ENCODE measurements at regions not wholly inside any gene's neighbourhood (a gene's known extent, or its start where the extent isn't known, plus 50 kb on each side); places are given as distances from the start of the nearest gene placed in this dataset.
A peak's percentile ranks its signal among the peaks of the same experiment; 100 is the strongest.

DNA sequence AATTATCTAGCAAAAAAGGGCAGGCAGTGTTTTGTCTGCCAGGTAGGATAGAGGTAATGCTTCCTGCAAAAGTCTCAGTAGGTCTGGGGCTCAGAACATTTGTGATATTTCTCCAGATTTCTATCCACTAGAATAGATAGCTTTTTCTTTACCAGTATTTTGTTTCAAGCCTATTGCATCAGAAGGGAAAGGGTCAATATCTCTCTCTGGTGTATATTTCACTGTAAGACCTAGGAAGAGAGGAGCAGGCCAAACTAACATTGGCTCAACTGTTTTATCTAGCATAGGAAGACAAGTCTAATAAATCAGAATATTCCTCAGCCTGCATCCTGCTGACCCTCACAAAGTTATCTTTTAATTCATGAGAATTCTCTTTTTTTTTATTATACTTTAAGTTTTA, 106.7 kb upstream of the DAAM1 start:
- DNase-seq = no peak

DNA sequence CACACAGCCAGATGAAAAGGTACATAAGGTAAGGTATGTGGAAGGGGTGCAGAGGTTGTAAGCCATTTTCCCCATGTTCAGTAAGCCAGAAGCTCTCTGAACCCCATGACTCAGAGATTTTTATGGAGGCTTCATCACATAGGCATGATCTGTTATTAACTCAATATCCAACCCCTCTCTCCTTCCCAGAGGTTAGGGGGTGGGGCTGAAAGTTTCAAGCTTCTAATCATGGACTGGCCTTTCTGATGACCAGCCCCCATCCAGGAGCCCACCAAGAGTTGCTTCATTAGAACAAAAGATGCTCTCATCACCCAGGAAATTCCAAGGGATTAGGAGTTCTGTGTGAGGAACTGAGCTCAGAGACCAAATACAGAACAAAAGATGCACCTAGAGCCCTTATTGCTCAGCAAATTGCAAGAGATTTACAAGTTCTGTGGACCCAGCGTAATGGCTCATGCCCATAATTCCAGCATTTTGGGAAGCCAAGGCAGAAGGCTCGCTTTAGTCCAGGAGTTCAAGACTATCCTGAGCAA, 103.2 kb upstream of the DAAM1 start:
- no peak for DNase-seq

DNA sequence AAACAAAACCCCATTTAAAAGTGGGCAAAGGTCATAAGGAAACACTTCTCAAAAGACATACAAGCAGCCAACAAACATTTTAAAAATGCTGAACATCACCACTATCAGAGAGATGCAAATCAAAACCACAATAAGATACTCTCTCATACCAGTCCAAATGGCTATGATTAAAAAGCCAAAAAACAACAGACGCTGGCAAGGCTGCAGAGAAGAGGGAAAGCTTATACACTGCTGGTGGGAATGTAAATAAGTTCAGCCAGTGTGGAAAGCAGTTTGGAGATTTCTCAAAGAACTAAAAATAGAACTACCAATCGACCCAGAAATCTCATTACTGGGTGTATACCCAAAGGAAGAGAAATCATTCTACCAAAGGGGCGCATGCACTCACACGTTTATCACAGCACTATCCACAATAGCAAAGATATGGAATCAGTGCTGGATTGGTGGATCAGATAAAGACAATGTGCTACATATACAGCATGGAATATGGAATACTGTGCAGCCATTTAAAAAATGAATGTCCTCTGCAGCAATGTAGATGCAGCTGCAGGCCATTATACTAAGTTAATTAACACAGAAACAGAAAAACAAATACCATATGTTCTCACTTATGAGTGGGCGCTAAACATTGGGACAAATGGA, 102.1 kb upstream of the DAAM1 start:
- DNase-seq = no peak

DNA sequence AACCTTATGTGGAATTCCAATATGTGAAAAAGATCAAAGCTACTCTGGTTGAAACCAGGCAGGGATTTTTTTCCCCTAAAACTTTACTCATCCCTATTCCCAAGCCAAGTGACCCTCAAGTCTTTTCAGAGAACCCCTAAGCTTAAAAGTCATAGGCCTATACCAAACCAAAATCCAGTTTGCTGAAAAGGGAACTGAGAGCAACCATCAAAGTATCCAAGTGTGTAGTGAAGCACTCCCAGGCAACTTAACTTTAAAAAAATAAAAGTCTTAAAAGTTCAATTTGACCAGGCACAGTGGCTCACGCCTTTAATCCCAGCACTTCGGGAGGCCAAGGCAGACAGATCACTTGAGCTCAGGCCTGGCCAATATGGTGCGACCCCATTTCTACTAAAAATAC, 101.2 kb upstream of the DAAM1 start:
- no peak for DNase-seq

DNA sequence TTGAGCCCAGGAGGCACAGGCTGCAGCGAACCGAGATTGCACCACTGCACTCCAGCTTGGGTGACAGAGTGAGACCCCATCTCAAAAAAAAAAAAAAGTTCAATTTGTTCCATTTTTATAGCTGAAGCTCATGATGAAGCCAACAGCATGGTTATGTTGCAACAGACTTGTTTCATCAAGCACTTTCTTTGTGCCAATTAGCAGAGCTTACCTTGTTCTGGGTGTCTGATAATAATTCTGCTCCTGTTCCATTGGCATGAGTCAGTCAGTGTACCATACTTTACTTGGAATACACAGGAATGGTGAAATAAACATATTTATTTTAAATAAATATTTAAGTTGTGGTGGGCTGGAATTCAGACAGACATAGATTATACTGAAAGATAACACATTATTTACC, 100.8 kb upstream of the DAAM1 start:
- DNase-seq = no peak

DNA sequence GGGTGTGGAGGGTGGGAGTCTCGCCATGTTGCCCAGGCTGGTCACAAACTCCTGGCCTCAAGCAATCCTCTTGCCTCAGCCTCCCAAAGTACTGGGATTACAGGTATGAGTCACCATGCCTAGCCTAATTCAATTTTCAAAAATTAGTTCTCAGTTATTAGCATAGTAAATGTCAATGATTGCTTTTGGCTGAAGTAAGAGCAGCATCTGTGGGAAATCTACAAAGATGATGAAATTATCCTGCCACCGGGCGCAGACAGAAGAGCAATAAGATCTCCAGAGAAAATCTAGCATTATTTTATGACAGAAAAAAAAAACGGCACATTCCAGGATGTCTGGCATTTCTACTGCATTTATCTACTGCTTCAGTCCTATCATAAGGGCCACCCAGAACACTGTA, 97.9 kb upstream of the DAAM1 start:
- DNase-seq = no peak

DNA sequence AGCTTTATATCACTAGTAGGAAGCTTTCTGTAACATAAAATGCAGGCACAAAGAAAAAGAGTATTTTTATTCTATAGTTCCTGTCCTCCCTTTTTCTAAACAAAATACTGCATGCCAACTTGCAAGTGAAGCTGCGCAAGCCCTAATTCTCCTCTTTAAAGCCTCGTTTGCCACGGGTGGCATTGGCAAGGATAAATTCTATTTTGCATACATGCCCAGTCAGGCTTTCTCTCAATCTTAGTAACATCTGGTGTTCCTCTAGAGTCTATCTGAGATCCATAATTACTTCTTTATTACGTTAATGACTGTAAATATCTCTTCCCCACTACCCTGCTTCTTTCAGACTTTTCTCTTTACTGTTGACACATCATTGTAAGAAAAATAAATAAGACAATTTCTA, 97.1 kb upstream of the DAAM1 start:
- DNase-seq = no peak

DNA sequence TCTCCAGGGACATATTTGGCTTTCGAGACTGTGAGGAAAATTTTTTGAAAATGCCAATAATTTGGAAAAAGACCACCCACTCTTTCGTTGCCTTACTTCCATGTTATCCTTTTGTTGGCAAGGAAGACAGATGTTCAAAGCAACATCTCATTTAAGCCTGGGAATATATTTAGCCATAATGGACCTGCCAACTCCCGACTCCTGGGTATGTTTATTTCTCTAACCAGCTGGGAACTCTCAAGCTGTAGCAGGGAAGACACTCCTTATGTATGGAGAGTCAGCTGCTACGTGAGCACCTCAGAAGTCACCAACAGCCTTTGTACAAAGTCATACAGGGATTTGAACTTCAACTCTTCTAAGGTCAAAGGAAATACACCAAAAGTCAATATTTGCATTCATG, 96.5 kb upstream of the DAAM1 start:
- no peak for DNase-seq

DNA sequence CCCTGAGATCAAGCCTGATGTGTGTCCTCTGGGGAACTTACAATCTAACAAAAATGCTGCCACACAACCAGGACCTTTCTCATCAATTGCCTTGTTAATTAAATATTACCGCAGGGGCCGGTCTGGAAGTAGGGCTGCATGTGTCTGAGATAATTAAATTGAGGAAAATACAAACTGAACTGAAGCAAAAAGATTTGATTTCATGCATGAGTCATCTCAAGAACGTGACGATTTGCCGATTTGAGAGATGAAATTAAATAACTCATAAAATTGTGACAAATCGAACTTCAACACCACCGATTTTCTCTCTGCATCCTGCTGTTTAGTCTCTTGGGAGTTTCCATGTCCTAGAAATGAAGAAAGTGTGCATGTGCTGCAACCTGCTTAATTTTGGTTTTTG, 94.6 kb upstream of the DAAM1 start:
- DNase-seq = no peak

DNA sequence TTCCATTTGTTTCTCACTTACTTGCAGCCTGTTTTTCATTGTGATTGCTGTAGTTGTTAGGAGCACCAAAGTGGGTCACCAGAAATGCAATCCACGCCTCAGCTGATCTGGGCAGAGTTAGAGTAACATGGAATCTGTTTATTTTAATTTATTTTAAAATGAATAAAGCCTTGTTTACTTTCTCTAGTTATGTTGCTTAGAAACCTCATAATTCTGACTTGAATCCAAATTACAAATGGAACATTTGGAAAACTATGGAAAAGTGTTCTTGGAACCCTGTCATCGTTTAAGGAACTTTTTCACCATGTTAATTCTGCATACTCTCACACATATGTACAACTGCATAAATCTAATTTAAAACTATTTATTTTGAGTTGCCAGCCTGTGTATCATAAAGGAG, 92.2 kb upstream of the DAAM1 start:
- no peak for DNase-seq

DNA sequence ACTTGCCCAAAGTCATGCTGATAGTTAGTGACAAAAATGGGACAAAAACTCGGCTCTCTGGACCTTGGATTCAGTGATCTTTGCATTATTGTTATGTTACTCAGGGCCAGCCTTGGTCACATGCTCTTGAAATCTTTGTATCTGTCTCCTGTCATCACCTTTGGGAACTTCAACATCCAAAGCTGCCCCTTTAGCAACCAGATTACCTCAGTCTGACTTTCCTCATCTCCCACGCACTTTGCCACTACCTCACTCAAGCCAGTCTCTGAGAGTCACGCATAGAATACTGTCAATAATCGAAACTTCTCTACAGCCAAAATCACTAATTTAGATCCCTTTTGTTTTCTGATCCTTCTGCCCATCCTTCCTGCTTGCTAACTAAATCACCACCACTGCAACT, 90.8 kb upstream of the DAAM1 start:
- no peak for DNase-seq

DNA sequence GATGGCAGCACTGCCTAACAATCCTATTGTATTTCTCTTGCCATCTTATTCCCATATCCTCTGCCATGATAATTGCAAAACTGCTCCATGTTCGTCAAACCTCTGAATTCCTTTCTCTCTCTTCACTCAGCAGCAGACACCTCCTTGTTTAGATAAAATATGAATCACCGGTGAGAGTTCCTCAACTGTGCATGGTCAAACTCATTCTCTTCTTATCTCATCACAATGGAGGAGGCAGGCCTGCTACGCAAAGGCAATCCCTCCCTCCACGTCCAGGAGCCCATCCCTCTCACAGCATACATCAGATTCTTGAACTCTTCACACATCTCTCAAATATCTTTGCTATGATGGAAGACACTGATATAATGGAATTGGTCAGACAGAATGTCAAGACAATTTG, 90.1 kb upstream of the DAAM1 start:
- no peak for DNase-seq

DNA sequence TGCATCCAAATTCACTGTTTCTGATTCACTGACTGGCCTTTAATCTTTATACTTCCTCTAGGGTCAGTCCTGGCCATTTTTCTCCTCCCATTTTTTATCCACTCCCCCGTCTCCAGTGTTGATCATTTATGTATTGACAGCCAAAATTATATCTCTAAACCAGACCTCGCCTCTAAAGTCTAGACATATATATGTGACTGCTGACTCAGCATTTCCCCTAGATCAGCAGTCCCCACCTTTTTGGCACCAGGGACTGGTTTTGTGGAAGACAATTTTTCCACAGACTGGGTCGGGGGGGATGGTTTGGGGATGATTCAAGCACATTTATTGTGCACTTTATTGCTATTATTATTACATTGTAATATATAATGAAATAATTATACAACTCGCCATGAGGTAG, 88.3 kb upstream of the DAAM1 start:
- DNase-seq = no peak

DNA sequence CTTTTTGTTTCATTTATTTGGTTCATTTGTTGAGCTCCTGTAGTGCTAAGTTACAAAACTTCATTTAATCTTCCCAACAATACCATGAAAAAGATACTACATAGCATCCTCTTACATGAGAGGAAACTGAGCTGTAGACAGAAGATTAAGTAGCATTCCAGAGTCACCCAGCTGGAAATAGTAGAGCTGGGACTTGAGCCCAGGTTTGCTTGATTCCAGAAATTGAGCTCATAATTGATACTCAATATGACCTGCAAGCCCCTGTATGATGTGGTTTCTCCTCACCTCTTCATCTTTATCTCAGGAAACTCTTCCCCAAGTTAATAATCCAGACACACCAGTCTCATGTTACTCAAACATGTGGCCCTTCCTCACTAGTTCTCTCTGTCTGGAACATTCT, 87.0 kb upstream of the DAAM1 start:
- no peak for DNase-seq

DNA sequence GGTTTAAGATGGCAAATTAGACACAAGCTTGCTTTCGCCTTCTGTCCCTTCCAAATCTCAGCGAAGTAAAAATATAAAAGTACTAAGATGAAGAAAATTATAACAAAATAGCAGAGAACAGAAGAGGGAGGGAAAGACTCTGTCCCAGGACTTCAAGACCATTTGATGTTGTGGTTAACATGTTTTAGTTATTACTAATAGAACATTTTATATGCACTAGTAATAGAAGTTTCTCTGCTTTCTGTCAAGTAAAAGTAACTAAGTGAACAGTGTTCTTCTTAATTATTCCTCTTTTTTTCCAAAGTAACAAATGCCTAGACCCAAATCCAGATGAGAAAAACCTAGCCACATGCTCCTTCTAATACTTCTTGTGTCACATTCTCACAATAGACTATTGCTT, 85.1 kb upstream of the DAAM1 start:
- no peak for DNase-seq

DNA sequence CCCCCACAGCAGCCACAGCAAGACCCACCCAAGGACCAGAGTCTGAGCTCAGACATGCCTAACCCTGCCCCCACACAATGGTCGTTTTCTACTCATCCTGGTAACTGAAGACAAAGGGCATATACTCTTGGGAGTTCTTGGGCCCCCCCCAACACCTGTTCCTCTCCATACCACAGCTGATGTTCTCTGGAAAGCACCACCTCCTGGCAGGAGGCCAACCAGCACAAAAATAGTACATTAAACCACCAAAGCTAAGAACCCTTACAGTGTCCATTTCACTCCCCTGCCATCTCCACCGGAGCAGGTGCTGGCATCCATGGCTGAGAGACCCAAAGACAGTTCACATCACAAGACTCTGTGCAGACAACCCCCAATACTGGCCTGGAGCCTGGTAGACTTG, 80.6 kb upstream of the DAAM1 start:
- DNase-seq = no peak

DNA sequence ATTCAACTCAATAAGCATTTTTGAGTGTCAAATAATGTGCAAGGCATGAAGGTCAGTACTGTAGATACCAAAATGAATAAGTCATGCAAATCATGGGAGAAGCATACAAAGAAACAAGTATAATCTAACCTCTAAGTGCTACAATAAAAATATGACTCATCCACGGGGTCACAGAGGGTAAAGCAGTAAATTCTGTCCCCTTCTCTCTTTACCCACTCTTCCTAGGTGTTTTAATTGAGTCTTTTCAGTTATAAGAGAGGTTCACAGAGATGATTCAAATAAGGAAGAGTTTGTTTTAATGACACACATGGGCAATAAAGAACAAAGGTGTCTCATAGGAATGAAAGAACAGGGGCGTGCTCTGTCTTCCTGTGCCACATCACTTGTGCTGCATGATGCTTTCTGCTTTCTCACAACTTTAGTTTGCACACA, 71.5 kb upstream of the DAAM1 start:
- DNase-seq = no peak

DNA sequence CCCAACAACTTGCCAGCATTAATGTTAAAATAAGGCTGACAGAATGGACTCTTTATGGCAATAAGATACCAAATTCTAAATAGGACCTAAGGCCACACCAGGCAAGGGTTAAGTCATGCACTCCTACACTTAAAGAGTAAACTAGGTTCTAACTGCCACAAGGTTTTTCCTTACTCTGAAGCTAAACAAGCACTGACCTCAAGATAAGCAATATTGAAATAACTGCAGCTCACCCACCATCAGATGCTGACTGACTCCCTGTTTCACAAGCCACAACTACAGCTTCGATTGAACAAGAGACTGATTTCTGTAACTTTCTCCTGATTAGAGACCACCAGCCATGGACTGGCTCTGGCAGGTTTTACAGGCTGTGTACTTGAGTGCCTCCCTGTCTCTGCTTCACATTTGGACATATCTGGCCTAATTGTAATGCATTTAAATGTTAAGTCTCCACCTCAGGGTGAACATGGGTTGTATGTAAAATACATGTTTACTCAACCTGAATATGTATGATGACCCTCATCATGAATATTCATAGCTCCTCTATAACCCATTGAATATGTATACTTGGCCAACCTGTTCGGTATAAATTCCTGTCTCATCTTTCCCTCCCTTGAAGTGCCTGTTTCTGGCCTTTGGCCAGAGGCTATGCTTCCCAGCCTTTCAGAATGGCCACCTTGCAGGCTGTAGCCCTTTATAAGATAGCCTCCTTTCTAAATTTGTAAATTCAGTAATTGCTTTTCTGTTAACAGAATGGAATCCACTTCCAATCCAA, 70.5 kb upstream of the DAAM1 start:
- no peak for DNase-seq

DNA sequence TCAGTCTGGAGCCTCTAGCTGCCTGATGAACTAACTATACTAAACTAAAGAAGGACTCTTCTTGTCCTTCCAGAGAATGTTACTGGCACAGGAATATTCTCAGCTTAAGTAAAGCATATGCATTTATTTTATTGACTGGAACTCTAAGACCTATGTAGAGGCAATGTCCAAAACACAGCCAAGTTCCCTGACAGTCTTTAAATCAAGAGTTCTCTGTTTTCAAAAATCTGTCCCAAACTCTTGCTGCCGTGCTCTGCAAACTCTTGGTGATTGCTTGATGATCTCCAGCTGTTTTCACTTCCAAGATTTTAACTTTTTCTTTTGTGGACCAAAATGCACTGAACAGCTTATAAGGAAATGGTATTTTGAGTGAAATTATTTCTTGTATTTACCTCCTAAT, 67.5 kb upstream of the DAAM1 start:
- DNase-seq = no peak

DNA sequence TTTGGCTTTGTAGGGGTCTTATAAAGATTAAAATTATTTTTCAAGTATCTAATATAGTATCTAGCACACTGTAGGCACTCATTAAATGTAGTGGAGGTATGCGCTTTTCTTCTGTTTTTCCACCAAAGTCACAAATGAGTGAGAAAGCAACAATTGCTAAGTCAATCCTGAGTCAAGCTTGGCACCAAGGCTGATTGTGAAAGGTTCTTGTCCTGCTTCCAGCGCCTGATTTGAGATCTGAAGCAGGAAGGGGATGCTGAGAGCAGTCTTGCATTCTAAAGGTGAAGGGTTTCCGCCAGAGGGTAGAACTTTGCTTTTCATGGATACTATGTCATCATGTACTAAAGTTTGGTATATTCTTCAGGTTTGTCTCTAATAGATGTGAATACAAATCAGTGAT, 64.9 kb upstream of the DAAM1 start:
- no peak for DNase-seq

DNA sequence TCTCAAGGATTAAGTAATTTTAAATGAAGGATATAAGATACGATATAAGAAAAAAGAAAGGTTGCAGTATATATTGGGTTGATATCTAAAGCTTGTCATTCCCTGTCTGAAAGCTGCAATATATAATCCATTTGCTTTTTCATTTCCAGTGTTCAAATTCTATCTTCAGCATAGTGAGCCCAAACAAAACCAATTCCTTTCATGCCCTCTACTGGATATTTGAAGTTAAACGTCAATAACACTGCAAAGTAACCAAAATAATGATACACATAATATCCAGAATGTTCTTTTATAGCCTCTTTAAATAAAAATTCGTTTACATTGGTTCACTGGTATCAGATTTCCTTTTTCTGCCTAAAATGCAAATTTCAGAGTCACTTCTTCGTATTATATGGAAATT, 64.5 kb upstream of the DAAM1 start:
- no peak for DNase-seq

DNA sequence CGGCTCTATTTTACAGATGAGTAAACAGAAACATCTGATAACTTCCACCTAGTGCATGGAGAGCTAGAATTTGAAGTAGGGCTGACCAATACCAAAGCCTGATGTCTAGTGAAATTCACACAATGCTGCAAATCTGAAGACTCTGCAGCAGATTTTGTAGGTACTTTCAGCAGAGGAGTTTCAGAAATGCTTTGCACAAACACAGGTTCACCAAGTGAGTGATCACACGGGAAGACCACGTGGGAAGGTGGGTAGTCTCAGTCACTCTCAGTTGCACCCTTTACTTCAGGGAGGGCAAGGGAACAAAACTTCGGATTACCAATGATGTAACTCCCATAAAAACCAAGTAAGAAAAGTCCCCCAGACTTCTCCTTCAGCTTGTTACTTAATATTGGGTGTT, 63.3 kb upstream of the DAAM1 start:
- DNase-seq = no peak

DNA sequence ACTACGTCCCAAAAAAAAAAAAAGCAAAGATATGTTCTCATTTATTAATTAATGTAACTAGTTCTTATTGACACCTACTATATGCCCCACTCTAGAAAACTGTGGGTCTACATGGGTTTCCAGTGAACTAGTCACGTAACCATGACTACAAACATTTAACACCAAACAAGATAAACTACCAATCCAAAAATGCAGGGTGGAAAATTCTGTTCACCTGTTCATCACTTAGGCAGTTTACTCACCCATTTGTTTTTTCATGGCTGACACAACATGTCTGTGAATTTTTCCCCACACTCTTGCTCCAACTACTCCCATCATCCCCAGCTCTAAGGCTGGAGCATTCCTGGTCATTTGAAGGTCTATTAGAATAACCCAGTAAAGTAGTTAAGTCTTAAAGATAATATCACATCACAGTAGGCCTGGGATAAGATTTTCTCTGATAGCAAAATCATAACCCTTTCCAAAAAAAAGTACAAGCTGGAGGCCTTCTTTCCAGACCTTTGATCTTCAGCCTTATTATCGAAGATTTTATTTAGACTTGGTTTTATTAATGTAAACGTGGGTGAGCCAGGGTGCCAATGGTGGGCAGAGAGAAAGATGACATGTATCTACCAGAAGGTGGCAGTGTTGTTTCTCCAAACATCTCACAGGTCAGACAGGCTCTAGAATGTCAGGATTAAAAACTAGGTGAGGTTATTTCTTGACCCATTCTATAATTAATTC, 61.6 kb upstream of the DAAM1 start:
- DNase-seq = peak; percentile 69

DNA sequence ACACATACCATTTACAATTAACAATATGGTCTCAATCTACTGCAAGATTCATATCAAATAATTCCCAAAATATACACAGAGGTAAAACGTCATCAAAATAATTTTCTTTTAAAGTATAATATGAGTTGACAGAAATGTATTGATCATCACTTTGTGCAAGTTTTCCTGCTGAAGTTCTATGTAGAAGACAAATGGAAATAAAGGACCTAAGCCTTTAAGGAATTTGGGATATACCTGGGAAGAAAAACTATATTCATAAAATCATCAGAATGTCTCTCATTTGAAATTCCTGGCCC, 61.1 kb upstream of the DAAM1 start:
- no peak for DNase-seq
